Esophagus squamous epithelium (tissue), 4 donors: ENCODE measurements at regions not wholly inside any gene's neighbourhood (a gene's known extent, or its start where the extent isn't known, plus 50 kb on each side); places are given as distances from the start of the nearest gene placed in this dataset.

Source experiments
- POLR2A ChIP-seq, 4 donors: fragments of 450-650 bp; IDR thresholded peaks; one replicate each; pipeline ENCODE4 v1.6.1; 2017; ENCODE audit warnings: antibody characterized with exemption in 4 of 4, mild to moderate bottlenecking in 4 of 4, moderate library complexity in 3 of 4
- TF ChIP-seq, protein P1 (sequence below), 6 experiments: fragments of 450-650 bp in 4 of 6; fragments of 200-600 bp in 2 of 6; sonication (generic) in 2 of 6; IDR thresholded peaks; one replicate each; pipeline ENCODE4 v1.5.1; 2016 to 2019; ENCODE audit warnings: antibody characterized with exemption in 6 of 6, mild to moderate bottlenecking in 4 of 6, moderate library complexity in 4 of 6

DNA sequence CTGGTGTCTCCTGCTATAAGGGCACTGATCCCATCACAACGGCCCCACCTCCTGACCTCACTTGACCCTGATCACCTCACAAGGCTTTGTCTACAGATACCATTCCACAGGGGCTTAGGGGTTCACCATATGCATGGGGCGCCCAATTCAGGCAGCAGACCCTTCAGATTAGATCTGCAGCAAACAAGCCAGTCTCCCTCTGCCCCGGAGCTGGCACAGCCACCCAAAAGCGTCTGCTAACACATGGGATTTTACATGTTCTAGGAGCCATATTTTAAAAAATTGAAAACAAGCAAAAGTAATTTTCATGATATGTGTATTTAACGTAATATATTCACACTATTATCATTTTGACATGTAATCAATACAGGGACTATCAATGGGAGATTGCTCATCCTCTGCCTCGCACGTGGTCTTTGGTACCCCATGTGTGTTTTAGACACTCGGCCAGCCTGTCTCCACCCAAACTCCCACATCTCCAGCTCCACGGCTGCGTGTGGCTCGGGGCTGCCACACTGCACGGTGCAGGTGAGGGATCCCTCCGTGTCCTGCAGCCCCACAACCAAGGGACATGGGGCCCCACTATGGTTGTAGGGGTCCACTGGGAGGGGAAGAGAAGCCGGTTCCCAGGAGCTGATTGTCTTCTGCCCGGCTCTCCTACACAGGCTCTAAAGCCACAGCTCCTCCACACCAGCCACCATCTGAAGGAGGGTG is 107.6 kb downstream of the RBFOX3 start:
- TF ChIP-seq, protein P1, sequence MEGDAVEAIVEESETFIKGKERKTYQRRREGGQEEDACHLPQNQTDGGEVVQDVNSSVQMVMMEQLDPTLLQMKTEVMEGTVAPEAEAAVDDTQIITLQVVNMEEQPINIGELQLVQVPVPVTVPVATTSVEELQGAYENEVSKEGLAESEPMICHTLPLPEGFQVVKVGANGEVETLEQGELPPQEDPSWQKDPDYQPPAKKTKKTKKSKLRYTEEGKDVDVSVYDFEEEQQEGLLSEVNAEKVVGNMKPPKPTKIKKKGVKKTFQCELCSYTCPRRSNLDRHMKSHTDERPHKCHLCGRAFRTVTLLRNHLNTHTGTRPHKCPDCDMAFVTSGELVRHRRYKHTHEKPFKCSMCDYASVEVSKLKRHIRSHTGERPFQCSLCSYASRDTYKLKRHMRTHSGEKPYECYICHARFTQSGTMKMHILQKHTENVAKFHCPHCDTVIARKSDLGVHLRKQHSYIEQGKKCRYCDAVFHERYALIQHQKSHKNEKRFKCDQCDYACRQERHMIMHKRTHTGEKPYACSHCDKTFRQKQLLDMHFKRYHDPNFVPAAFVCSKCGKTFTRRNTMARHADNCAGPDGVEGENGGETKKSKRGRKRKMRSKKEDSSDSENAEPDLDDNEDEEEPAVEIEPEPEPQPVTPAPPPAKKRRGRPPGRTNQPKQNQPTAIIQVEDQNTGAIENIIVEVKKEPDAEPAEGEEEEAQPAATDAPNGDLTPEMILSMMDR (IDR thresholded peaks at IDR 0.05), result no peak
- TF ChIP-seq POLR2A (IDR thresholded peaks at IDR 0.05), result no peak
